ENCODE measurements at regions not wholly inside any gene's neighbourhood (a gene's known extent, or its start where the extent isn't known, plus 50 kb on each side); places are given as distances from the start of the nearest gene placed in this dataset.
"Not testable (repeated sequence)": the region's sequence is repeated elsewhere in the genome, so short reads cannot be mapped to it uniquely, and the experiment has no call there.

GRCh38 chr5:154626876-154627557 lies 128.2 kb upstream of the LARP1 start:
- DNase-seq (ENCODE audit: insufficient read length, low spot score) (no peak), FAIRE-seq (no peak)

DNA sequence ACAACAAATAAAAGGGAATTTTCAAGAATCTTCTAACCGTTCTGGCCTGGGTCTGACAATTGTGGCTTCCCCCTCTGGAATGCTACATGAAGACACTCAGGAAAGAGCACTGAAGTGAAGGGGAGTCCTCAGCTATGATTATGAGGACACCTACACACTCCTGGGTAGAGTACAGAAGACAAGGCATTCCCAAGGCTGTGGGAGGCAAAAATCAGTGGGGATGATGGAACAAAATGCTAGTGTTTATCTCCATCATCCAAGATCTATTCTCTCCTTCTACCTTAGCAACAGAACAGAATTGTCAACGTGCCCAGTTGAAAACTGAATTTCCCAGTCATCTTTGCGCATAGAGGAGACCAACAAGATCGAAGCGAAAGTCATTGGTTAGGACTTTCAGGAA lies 130.1 kb upstream of the LARP1 start:
- FAIRE-seq (no peak), DNase-seq (ENCODE audit: insufficient read length, low spot score) (no peak)

GRCh38 chr5:154624341-154624740 lies 130.8 kb upstream of the LARP1 start:
- DNase-seq (ENCODE audit: insufficient read length, low spot score) (no peak), FAIRE-seq (no peak)

- DNase-seq (ENCODE audit: insufficient read length, low spot score) (no peak), FAIRE-seq (no peak)
Measured at GRCh38 chr5:154620411-154620810, 134.8 kb upstream of the LARP1 start.

DNA sequence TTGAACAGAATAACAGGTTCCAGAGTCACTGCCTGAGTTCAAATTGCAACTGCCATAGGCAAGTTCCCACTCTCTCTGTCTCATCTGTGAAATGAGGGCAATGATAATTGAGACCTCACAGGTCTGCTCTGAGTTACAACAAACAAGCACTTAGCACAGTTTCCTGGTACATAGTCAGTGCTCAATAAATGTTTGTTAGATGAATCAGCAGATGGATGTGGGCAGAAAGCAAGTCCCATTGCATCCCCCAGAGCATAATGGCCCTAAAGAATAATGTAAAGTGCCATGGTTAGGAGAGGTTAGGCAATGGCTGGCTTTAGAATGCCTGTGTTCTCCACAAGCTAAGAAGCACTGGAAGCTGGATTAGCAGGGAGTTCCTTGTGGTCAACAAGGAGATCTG lies 136.5 kb upstream of the LARP1 start:
- FAIRE-seq (no peak), DNase-seq (ENCODE audit: insufficient read length, low spot score) (no peak)

- DNase-seq (ENCODE audit: insufficient read length, low spot score) (no peak), FAIRE-seq (no peak)
Measured at GRCh38 chr5:154614595-154614994, 136.6 kb upstream of the HAND1 start.

DNA sequence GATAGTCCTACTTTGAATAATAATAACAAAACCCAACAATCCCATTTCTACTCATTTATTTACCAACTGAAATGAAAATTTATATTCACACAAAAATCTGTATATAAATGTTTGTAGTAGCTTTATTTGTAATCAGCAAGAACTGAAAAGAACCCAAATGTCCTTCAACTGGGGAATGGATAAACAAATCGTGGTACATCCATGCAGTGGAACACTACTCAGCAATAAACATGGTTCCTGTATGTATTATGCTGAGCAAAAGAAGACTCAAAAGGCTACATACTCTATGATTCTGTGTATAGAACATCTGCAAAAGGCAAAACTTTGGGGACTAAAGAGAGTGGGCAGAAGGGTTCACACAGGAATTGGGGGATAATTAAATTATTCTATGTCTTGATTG lies 136.1 kb upstream of the HAND1 start:
- FAIRE-seq, result no peak

DNA sequence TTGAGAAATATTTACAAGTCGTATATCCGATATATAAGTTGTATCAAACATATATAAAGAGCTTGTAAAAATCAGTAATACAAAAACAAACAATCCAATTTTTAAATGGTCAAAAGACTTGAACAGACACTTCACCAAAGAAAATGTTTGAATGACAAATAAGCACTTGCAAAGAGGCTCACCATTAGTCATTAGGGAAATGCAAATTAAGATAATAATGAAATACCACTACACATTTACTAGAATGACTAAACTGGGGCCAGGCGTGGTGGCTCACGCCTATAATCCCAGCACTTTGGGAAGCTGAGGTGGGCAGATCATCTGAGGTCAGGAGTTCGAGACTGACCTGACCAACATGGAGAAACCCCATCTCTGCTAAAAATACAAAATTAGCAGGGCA lies 134.6 kb upstream of the HAND1 start:
- FAIRE-seq (no peak), DNase-seq (ENCODE audit: insufficient read length, low spot score) (no peak)

More for the DNA sequence above, 136.1 kb upstream of the HAND1 start:
- no peak for DNase-seq (ENCODE audit: insufficient read length, low spot score)

GRCh38 chr5:154611341-154611767 lies 133.3 kb upstream of the HAND1 start:
- DNase-seq (ENCODE audit: insufficient read length, low spot score) (no peak), FAIRE-seq (no peak)

GRCh38 chr5:154610321-154611154 lies 132.5 kb upstream of the HAND1 start:
- peak; percentile 90 for DNase-seq (ENCODE audit: insufficient read length, low spot score)
- peak; percentile 80 for FAIRE-seq

DNA sequence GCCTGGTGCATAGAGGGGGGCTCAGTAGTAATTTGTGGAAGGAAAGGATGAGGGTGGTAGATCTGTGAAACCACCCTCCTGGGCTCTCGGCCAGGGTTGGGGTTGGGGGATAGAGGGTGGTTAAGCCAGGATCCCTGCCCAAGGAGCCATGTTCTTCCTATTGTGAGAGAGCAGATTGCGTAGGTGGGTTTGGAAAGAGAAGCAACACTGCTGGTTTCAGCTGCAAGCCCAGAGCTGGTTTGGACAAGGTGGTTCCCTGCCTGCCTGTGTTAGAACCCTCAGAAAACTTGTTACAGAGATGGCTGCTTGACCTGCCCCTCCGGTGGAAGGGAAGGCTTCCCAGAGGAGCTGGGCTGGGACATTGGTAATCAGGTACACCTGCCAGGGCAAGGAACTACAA lies 131.2 kb upstream of the HAND1 start:
- no peak for DNase-seq (ENCODE audit: insufficient read length, low spot score)
- FAIRE-seq, result no peak

DNA sequence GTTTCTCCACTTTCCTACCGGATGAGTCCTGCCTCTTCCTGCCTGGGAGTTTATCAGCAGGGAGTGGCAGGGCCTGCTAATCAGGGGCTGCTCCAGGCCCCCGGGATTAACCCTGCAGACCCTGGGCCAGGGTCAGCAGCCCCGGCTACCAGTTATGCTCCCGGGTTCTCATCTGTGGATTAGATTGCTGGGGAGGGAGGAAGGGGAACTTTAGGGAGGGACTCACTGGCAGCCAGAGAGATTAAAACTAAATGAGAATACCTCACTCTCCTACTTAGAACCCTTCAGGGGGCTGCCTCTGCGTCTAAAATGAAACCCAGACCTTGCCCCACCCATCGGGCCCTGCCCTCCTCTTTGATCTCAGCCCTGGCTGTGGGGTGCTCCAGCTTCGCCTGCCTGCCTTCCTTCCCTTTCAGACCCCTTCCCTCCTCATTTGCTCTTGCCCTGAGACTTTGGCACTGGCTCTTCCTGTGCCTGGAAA lies 130.5 kb upstream of the HAND1 start:
- no peak for FAIRE-seq

DNA sequence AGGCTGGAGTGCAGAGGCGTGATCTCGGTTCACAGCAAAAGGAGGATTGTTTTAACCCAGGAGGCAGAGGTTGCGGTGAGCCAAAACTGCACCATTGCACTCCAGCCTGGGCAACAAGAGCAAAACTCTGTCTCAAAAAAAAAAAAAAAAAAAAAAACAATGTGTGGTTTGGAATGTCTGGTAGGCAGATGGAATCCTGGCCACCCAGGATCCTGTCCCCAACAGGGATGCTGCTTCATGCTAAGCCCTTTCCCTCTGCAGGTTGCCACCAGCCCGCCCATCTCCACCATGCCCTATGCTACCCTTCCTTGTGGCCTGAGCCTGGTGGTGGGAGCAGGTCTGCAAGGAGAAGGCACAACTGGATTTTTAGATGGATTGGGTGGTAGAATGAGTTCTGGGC lies 129.7 kb upstream of the HAND1 start:
- no peak for DNase-seq (ENCODE audit: insufficient read length, low spot score)
- no peak for FAIRE-seq

More for the DNA sequence above, 130.5 kb upstream of the HAND1 start:
- no peak for DNase-seq (ENCODE audit: insufficient read length, low spot score)

DNA sequence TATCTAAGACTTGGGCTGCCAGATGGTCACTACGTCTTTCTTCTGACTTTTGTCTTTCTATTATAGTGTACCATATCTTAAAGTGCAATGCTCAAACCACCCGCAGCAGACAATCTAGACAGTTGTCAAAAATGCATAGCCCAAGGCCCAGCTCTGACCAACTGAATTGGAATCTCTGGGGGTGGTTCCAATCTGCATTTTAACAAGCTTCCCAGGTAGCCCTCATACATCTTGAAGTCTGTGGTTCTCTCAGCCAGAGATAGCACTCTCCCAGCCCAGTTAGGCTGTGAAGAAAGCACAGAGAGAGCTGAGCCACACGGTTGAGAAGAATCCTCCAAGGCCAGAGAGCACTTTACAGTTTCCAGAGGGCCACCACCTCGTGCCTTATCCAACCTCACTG lies 128.2 kb upstream of the HAND1 start:
- FAIRE-seq (no peak), DNase-seq (ENCODE audit: insufficient read length, low spot score) (no peak)

DNA sequence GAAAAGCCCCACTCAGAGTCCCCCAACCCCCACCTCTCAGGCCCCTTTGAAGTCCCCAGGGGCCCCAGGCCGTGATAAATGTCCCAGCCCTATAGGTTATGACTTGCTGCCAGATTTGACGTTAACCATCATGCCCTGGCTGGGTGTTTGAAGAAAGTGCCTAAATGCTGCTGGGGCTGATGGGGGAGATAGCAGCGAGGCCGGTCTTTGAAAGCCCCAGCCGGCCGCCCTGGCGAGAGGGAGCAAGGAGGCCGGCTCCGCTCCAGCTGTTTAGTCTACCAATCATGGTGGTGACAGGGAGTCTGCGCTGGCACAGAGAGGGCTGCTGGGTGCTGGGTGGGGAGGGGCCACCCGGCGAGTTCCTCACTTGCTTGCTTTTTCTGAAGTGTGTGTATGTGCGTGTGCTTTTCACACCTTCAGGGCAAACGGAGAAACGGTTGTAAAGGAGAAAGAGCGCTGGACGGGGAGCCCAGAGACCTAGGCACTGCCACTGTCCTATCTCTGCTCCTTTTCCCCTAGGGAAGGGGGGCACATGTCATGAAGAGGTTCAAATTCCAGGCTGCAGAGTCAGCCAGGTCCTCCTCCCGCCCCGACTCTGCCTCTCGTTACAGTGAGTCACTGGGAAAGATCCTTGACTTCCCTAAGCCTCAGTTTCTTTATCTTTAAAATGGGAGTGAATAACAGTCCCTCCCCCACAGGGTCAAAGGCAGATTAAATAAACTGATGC lies 126.1 kb upstream of the HAND1 start:
- FAIRE-seq (no peak), DNase-seq (ENCODE audit: insufficient read length, low spot score) (no peak)

DNA sequence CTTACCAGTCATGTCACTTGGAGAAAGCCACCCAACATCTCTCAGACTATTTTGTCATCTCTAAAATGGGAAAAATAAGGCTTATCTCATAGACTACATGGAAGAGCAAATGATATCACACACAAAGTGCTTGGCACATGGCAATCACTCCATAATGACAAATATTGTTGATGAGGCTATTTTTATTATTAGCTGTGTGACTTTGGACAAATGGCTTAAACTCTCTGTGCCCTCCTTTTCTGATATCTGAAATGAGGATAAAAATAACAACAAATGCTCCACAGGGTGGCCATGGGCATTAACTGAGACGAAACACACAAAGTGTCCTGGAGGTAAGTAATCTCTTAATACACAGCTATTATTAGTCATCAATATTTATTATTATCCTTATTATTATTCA lies 125.5 kb upstream of the HAND1 start:
- no peak for FAIRE-seq
- DNase-seq (ENCODE audit: insufficient read length, low spot score), result no peak

- DNase-seq (ENCODE audit: insufficient read length, low spot score) (no peak), FAIRE-seq (no peak)
Measured at GRCh38 chr5:154603011-154603410, 125.0 kb upstream of the HAND1 start.

DNA sequence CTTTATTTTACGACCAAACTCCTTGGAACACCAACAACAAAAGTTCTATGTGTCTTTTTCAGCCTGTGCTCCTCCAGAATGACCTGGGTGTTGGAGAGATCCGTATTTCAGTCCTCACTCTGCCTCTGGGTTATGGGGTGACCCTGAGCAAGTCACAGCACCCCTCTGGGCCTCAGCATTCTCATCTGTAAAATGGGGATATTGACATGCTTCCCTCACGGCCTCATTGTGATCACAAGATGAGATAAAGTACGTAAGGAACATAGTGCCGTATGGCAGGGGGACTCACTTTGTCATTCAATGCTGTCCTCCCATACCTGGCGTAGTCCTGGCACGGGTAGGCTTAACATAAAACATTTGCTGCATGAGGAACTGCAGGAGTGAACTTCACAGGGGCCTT lies 123.0 kb upstream of the HAND1 start:
- no peak for DNase-seq (ENCODE audit: insufficient read length, low spot score)
- no peak for FAIRE-seq

GRCh38 chr5:154598021-154598420 lies 120.0 kb upstream of the HAND1 start:
- FAIRE-seq, result no peak
- no peak for DNase-seq (ENCODE audit: insufficient read length, low spot score)

DNA sequence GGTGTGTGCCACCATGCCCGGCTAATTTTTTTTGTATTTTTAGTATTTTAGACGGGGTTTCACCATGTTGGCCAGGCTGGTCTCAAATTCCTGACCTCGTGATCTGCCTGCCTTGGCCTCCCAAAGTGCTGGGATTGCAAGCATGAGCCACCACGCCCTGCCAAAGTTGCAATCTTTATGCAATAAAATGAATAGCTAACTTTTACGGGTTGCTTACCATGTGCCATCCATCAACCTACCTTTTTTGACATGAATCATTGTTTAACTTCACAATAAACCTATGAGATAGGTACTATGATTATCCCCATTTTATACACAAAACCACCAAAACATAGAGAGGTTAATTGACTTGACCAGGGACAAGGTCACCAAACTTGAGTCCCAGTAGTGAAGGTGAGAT lies 118.8 kb upstream of the HAND1 start:
- not testable (repeated sequence) for DNase-seq (ENCODE audit: insufficient read length, low spot score); FAIRE-seq

DNA sequence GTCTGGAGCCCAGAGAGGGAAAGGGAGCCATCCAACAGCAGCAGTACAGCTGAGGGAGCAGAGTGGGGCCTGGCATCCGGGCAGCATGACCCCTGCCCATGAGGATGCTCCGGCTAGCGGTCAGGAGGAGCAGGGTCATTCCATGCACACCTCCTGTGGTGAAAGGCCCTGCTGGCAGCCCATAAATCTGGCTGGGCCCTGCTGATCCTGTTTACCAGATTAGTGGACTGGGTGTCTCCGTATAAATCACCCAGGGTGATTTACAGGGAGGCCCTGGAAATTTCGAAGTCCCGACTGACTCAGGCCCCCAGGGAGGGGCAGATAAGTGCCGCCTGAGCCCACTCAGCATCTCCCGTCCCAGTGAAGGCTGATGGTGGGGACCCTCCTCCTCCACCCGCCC lies 117.6 kb upstream of the HAND1 start:
- DNase-seq (ENCODE audit: insufficient read length, low spot score) (no peak), FAIRE-seq (no peak)

Data from GM19239 (cell line).